PC-3 (cell line): ENCODE measurements at regions not wholly inside any gene's neighbourhood (a gene's known extent, or its start where the extent isn't known, plus 50 kb on each side); places are given as distances from the start of the nearest gene placed in this dataset.
A peak's percentile ranks its signal among the peaks of the same experiment; 100 is the strongest.

Experiments
- ATAC-seq: fragments of 200-7000 bp; cut with Tn5 transposase; 2 replicates; pipeline ENCODE4 v1.9.1; 2020; ENCODE audit warnings: mild to moderate bottlenecking, moderate library complexity
- BruUV-seq: library from RNA; stranded (reverse); fragments of 400-500 nt; replicated peaks from 2 replicates; lab custom pipeline; 2021; lab: Mats Ljungman, UMichigan
- CTCF ChIA-PET: fragments of 300-600 bp; sonication (Branson Sonifier 250); formaldehyde crosslinking; loops from one replicate; lab custom pipeline; 2022; ENCODE audit warnings: antibody characterized with exemption; lab: Charles Lee
- POLR2A ChIA-PET: fragments of 300-600 bp; sonication (Branson Sonifier 250); formaldehyde crosslinking; loops from one replicate; lab custom pipeline; 2022; ENCODE audit warnings: antibody characterized with exemption; ENCODE audit not compliant: unreplicated experiment; lab: Charles Lee
- DNase-seq: peaks from one replicate; pipeline ENCODE4 v3.0.0-alpha.2; 2015
- H2AFZ ChIP-seq: fragments of 300-600 bp; sonication (generic); 2 replicates; pipeline ENCODE4 v1.6.0; 2016; ENCODE audit warnings: antibody characterized with exemption, low read length
- H3F3A ChIP-seq: fragments of 300-600 bp; sonication (generic); one replicate; pipeline ENCODE4 v1.6.0; 2017; ENCODE audit warnings: antibody characterized with exemption, low read length, control low read depth, mild to moderate bottlenecking; ENCODE audit not compliant: unreplicated experiment
- H3K27ac ChIP-seq: fragments of 300-600 bp; sonication (generic); 2 replicates; pipeline ENCODE4 v1.5.1; 2016; ENCODE audit warnings: mild to moderate bottlenecking, low read length
- H3K27me3 ChIP-seq: fragments of 300-600 bp; sonication (generic); 2 replicates; pipeline ENCODE4 v1.6.1; 2016; ENCODE audit warnings: low read length, mixed read lengths
- H3K36me3 ChIP-seq: fragments of 300-600 bp; sonication (generic); 2 replicates; pipeline ENCODE4 v1.6.1; 2016; ENCODE audit warnings: low read depth, mixed run types, low read length, mixed read lengths
- H3K4me1 ChIP-seq: fragments of 300-600 bp; sonication (generic); 2 replicates; pipeline ENCODE4 v1.5.1; 2016; ENCODE audit warnings: low read length; ENCODE audit not compliant: insufficient read depth
- H3K4me2 ChIP-seq: fragments of 300-600 bp; sonication (generic); 2 replicates; pipeline ENCODE4 v1.6.0; 2016; ENCODE audit warnings: low read length
- H3K4me3 ChIP-seq: fragments of 300-600 bp; sonication (generic); 2 replicates; pipeline ENCODE4 v1.5.1; 2016; ENCODE audit warnings: mild to moderate bottlenecking, low read length, mixed read lengths
- H3K79me2 ChIP-seq: fragments of 300-600 bp; sonication (generic); 2 replicates; pipeline ENCODE4 v1.6.1; 2017; ENCODE audit warnings: low read length, mixed read lengths
- H3K9ac ChIP-seq: fragments of 300-600 bp; sonication (generic); 2 replicates; pipeline ENCODE4 v1.6.0; 2016; ENCODE audit warnings: mild to moderate bottlenecking, low read length
- H3K9me2 ChIP-seq: fragments of 300-600 bp; sonication (generic); replicated peaks from 2 replicates; pipeline ENCODE4 v1.6.1; 2016; ENCODE audit warnings: mixed run types, low read length, mixed read lengths
- H3K9me3 ChIP-seq: fragments of 300-600 bp; sonication (generic); 2 replicates; pipeline ENCODE4 v1.6.1; 2016; ENCODE audit warnings: low read length, mixed read lengths
- H4K20me1 ChIP-seq: fragments of 300-600 bp; sonication (generic); 2 replicates; pipeline ENCODE4 v1.6.1; 2016; ENCODE audit warnings: low read length, mixed read lengths
- EZH2 ChIP-seq: fragments of 300-600 bp; sonication (generic); IDR thresholded peaks from one replicate; pipeline ENCODE4 v1.6.1; 2017; ENCODE audit warnings: antibody characterized with exemption, mild to moderate bottlenecking, low read length; ENCODE audit not compliant: unreplicated experiment
- EZH2phosphoT487 ChIP-seq: fragments of 300-600 bp; sonication (generic); IDR thresholded peaks from 2 replicates; pipeline ENCODE4 v1.6.1; 2018; ENCODE audit warnings: mild to moderate bottlenecking, antibody characterized with exemption, low read length, borderline replicate concordance
- intact Hi-C: fragments of 100-400 bp; cut with micrococcal nuclease; formaldehyde crosslinking; loops from 2 replicates; pipeline ENCODE4 v1.9.0; 2023
- TF ChIP-seq, protein P1 (sequence below): fragments of 300-600 bp; sonication (generic); conservative IDR thresholded peaks from 2 replicates; pipeline ENCODE4 v1.5.1; 2017; ENCODE audit warnings: antibody characterized with exemption, low read depth, mild to moderate bottlenecking, low read length

DNA sequence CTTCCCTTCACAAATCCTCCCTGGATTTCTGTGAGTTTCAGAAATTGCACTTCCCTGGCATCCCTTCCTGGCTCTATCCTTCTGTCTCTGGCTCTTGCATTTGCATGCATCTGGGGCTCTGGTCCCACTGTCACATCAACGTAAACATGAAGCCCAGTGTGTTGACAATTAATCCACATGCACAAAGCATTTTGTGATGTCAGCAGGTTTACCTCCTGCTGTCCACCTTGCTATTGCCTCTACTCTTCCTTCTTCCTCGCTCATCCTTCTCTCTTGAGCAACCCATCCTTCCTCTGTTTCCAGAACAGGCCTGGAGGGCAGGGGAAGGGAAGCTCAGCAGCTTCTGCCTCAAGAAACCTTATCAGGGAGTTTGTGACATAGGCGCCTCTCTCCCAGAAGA, 111.7 kb upstream of the ATP5MC3 start:
- no TSS peak for BruUV-seq
- no peaks in the 10 kb centered on the region for H3F3A ChIP-seq
- peaks cover 64% of the 10 kb centered on the region for H3K27me3 ChIP-seq
- ChIA-PET CTCF (no interaction called here), POLR2A (no interaction called here)
- no peak overlapping the region for H3K4me2 ChIP-seq
- ATAC-seq (no peak), DNase-seq (no peak)
- intact Hi-C loops, result no loop called here
- no peaks in the 10 kb centered on the region for H4K20me1 ChIP-seq
- TF ChIP-seq EZH2phosphoT487 (no peak), EZH2 (no peak)
- TF ChIP-seq, protein P1, sequence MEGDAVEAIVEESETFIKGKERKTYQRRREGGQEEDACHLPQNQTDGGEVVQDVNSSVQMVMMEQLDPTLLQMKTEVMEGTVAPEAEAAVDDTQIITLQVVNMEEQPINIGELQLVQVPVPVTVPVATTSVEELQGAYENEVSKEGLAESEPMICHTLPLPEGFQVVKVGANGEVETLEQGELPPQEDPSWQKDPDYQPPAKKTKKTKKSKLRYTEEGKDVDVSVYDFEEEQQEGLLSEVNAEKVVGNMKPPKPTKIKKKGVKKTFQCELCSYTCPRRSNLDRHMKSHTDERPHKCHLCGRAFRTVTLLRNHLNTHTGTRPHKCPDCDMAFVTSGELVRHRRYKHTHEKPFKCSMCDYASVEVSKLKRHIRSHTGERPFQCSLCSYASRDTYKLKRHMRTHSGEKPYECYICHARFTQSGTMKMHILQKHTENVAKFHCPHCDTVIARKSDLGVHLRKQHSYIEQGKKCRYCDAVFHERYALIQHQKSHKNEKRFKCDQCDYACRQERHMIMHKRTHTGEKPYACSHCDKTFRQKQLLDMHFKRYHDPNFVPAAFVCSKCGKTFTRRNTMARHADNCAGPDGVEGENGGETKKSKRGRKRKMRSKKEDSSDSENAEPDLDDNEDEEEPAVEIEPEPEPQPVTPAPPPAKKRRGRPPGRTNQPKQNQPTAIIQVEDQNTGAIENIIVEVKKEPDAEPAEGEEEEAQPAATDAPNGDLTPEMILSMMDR, result no peak
- no peaks in the 10 kb centered on the region for H3K9me3 ChIP-seq
- H3K4me1 ChIP-seq, result no peaks in the 10 kb centered on the region
- no peaks in the 10 kb centered on the region for H3K36me3 ChIP-seq
- H3K9me2 ChIP-seq, result no peaks in the 10 kb centered on the region
- H3K27ac ChIP-seq, result no peak overlapping the region
- H2AFZ ChIP-seq, result no peak overlapping the region
- no peak overlapping the region for H3K9ac ChIP-seq
- no peak overlapping the region for H3K4me3 ChIP-seq
- no peaks in the 10 kb centered on the region for H3K79me2 ChIP-seq

DNA sequence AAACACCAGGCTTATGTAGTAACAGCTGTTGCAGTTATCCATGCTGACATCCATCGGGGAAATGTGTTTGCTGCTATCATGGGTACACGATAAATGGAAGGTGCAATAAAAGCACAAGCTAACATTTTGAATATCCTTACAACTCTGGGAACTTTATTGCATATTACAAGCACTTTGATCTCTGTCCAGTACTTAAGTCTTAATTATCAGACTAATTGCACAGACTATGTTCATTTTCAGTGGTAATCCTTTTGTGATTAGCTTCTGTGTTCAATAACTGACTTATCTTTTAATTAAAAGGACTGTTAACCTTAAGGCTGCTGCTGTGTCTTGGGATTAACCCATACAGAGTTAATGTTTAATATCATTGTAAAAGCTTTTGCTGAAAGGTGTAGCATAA, 101.4 kb upstream of the ATP5MC3 start:
- ChIA-PET CTCF (interaction anchor here (1.6 kb wide), 1 partner anchor 79 kb away, joined by 4 read pairs; no protein-coding TSS in a partner anchor), POLR2A (no interaction called here)
- no peak overlapping the region for H2AFZ ChIP-seq
- intact Hi-C loops, result loop anchor here (1.0 to 2.0 kb wide), 5 partner anchors 32 to 252 kb away; no protein-coding TSS in a partner anchor
- ATAC-seq (no peak), DNase-seq (no peak)
- no peaks in the 10 kb centered on the region for H3K36me3 ChIP-seq
- no peaks in the 10 kb centered on the region for H3K79me2 ChIP-seq
- H4K20me1 ChIP-seq, result no peaks in the 10 kb centered on the region
- H3K4me3 ChIP-seq, result no peak overlapping the region
- no peak overlapping the region for H3K9ac ChIP-seq
- no TSS peak for BruUV-seq
- no peak overlapping the region for H3K4me2 ChIP-seq
- H3K27me3 ChIP-seq, result peaks cover 45% of the 10 kb centered on the region
- no peaks in the 10 kb centered on the region for H3F3A ChIP-seq
- no peaks in the 10 kb centered on the region for H3K9me3 ChIP-seq
- no peak overlapping the region for H3K27ac ChIP-seq
- TF ChIP-seq EZH2 (no peak), EZH2phosphoT487 (no peak)
- TF ChIP-seq, protein P1, result no peak
- no peaks in the 10 kb centered on the region for H3K4me1 ChIP-seq
- H3K9me2 ChIP-seq, result no peaks in the 10 kb centered on the region

DNA sequence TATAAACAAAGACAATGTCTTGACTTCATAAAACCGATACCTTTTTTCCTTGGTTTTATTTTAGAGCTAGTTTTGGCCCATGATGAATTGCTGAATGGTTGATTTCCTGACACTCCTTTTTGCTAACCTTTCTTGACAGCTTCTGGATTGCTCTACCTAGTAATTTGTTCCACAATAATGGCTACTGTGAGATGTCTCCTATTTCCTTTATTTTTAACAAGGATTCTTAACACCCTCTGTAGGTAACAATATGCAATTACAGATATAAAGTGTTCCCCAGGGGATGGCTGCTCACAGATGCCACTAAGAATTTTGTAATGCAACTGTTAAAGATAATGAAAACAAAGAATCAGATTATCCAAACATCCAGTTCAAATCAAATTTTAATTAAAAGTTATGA, 100.8 kb upstream of the ATP5MC3 start:
- Histone ChIP-seq H4K20me1 (no peaks in the 10 kb centered on the region), H3K9me2 (no peaks in the 10 kb centered on the region), H3K9ac (no peak overlapping the region), H3K36me3 (no peaks in the 10 kb centered on the region), H3K79me2 (no peaks in the 10 kb centered on the region), H2AFZ (no peak overlapping the region), H3K4me3 (no peak overlapping the region), H3K9me3 (no peaks in the 10 kb centered on the region), H3K27me3 (peaks cover 48% of the 10 kb centered on the region), H3K27ac (no peak overlapping the region), H3F3A (no peaks in the 10 kb centered on the region), H3K4me2 (no peak overlapping the region), H3K4me1 (no peaks in the 10 kb centered on the region)
- DNase-seq, result peak; percentile 53
- BruUV-seq, result no TSS peak
- peak; percentile 73 for ATAC-seq
- CTCF ChIA-PET, result interaction anchor here (1.6 kb wide), 1 partner anchor 78 kb away, joined by 4 read pairs; no protein-coding TSS in a partner anchor
- POLR2A ChIA-PET, result interaction anchor here (0.8 kb wide), 1 partner anchor 176 kb away, joined by 8 read pairs; no protein-coding TSS in a partner anchor
- intact Hi-C loops, result loop anchor here (1.0 to 2.0 kb wide), 5 partner anchors 31 to 251 kb away; no protein-coding TSS in a partner anchor
- no peak for TF ChIP-seq EZH2
- TF ChIP-seq, protein P1, result peak; percentile 69
